Psoas muscle (tissue), 7 donors: ENCODE measurements at regions not wholly inside any gene's neighbourhood (a gene's known extent, or its start where the extent isn't known, plus 50 kb on each side); places are given as distances from the start of the nearest gene placed in this dataset.

Source experiments
- ATAC-seq, 4 donors: fragments of 200-7000 bp; cut with Tn5 transposase; one replicate each; pipeline ENCODE4 v1.9.1; 2020; ENCODE audit warnings: moderate library complexity in 3 of 4, mild to moderate bottlenecking in 2 of 4
- DNase-seq, 2 donors: peaks; one replicate each; pipeline ENCODE4 v3.0.0-alpha.2; 2020
- H3K27ac ChIP-seq: fragments of 200-600 bp; one replicate; pipeline ENCODE4 v1.8.0; 2022
- H3K27me3 ChIP-seq, 3 donors: fragments of 200-600 bp in 1 of 3; one replicate each; pipeline versions ENCODE4 v1.6.1 to v1.8.0; 2013 to 2022; ENCODE audit warnings: low read length in 2 of 3, mild to moderate bottlenecking in 2 of 3, moderate library complexity in 1 of 3; ENCODE audit not compliant: insufficient read depth in 3 of 3
- H3K36me3 ChIP-seq, 2 donors: fragments of 200-600 bp in 1 of 2; one replicate each; pipeline versions ENCODE4 v1.6.1 to v1.8.0; 2013 to 2022; ENCODE audit warnings: low read depth in 1 of 2, mild to moderate bottlenecking in 1 of 2, moderate library complexity in 1 of 2; ENCODE audit not compliant: insufficient read depth in 1 of 2
- H3K4me1 ChIP-seq: fragments of 200-600 bp; one replicate; pipeline ENCODE4 v1.8.0; 2022
- H3K4me3 ChIP-seq: fragments of 200-600 bp; one replicate; pipeline ENCODE4 v1.8.0; 2022; ENCODE audit warnings: mild to moderate bottlenecking
- H3K9me3 ChIP-seq: fragments of 200-600 bp; one replicate; pipeline ENCODE4 v1.8.0; 2022
- WGBS, 3 donors: extraction: QIAGEN DNeasy Blood & Tissue Kit; methylation state at CpG; one replicate each; pipeline versions ENCODE4 v1.1.6 to v1.1.7; 2013; 5-methylcytosine and 5-hydroxymethylcytosine counted together
- intact Hi-C, 2 donors: fragments of 100-400 bp; cut with DNase I; formaldehyde crosslinking; loops; one replicate each; pipeline versions ENCODE4 v1.11.0 to v1.14.2; 2022
- TF ChIP-seq, protein P1 (sequence below): fragments of 200-600 bp; IDR thresholded peaks from one replicate; pipeline ENCODE4 v1.8.0; 2022; ENCODE audit warnings: antibody characterized with exemption
- donor health status: healthy with polysubstance abuse.
- donor health status: DM: no; HTN: no; CAD: no; lungs with moderate emphysema.
- donor health status: Bipolar disorder and iron deficiency.
- donor health status: healthy.
- donor health status: DM: yes; HTN: yes; CAD: no.
- donor health status: DM: no; HTN: no; CAD: no.
- donor health status: DM: yes; HTN: yes; CAD: no.

DNA sequence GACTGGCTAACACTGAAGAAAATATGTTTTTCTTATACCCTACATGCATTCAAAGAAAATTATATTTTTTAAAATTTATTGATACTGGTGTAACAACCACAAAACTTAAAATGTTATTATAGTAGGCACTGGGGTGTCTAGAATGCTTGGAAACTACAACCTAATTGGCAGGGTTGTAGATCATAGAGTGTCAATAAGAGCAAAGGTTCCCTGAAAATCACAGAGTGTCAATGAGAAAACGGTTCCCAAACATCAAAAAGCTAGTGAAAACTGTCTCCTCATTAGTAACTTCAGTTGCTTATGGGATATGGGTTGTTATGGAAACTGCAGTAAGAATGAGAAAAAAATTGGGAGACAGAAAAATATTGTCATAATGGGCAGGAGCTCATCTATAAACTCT, 214.4 kb upstream of the CCNG1 start:
- Histone ChIP-seq H3K36me3 (no peaks in the 10 kb centered on the region), H3K27ac (no peak overlapping the region), H3K4me3 (no peak overlapping the region), H3K4me1 (no peaks in the 10 kb centered on the region), H3K27me3 (no peaks in the 10 kb centered on the region), H3K9me3 (no peaks in the 10 kb centered on the region)
- 48 to 55% (median 51%) methylated on average over 1 of the region's 1 CpG for WGBS, 3 donors
- no peak for ATAC-seq
- intact Hi-C loops = no loop called here
- TF ChIP-seq, protein P1, sequence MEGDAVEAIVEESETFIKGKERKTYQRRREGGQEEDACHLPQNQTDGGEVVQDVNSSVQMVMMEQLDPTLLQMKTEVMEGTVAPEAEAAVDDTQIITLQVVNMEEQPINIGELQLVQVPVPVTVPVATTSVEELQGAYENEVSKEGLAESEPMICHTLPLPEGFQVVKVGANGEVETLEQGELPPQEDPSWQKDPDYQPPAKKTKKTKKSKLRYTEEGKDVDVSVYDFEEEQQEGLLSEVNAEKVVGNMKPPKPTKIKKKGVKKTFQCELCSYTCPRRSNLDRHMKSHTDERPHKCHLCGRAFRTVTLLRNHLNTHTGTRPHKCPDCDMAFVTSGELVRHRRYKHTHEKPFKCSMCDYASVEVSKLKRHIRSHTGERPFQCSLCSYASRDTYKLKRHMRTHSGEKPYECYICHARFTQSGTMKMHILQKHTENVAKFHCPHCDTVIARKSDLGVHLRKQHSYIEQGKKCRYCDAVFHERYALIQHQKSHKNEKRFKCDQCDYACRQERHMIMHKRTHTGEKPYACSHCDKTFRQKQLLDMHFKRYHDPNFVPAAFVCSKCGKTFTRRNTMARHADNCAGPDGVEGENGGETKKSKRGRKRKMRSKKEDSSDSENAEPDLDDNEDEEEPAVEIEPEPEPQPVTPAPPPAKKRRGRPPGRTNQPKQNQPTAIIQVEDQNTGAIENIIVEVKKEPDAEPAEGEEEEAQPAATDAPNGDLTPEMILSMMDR = no peak
- DNase-seq = no peak

DNA sequence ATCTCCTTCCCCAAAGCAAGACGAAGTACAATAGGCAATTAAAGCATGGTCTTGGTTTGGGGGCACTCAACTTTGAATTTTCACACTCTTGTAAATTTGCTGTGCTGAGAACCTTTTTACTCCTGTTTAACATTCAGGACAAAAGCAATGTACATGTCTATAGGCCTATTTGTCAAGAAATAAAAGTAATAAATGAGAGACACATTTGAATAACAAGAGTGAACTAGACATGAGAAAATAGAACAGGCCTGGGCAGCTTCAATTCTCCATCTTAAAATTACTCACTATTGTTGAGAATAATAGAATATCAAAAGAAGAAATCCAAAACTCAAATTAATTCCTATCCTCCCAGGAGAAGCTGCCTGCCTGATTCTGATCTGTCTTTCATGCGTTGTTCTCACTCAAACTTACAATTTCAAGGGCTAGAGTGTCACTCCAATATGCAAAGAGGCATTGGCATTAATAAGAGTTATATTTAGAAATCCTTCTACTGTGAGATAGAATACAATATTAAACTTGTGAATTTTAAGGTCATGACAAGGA, 192.9 kb upstream of the CCNG1 start:
- H3K4me3 ChIP-seq = no peak overlapping the region
- intact Hi-C loops = no loop called here
- H3K27ac ChIP-seq = no peak overlapping the region
- no peak for ATAC-seq
- H3K9me3 ChIP-seq = no peaks in the 10 kb centered on the region
- WGBS, 3 donors = 65 to 75% (median 72%) methylated on average over 2 of the region's 2 CpGs
- no peaks in the 10 kb centered on the region for H3K4me1 ChIP-seq
- TF ChIP-seq, protein P1 = no peak
- no peak for DNase-seq
- no peaks in the 10 kb centered on the region for H3K36me3 ChIP-seq
- no peaks in the 10 kb centered on the region for H3K27me3 ChIP-seq

DNA sequence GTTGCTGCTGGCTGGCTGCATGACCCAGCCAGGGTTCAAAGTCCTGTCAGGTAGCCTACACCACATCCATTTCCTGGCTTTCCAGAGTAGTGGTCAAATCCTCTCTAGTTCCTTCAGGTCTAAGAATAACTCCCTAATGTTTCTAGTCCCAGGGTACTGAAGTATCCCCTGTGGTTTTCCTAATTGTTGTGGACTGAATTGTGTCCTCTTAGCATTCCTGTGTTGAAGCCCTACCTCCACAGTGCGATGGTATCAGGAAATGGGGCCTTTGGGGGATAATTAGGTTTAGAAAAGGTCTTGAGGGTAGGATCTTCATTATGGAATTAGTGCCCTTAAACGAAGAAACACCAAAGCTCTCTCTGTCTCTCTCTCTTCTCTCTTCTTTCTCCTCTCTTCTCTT, 191.8 kb upstream of the CCNG1 start:
- Histone ChIP-seq H3K27ac (no peak overlapping the region), H3K27me3 (no peaks in the 10 kb centered on the region), H3K4me3 (no peak overlapping the region), H3K4me1 (no peaks in the 10 kb centered on the region), H3K36me3 (no peaks in the 10 kb centered on the region), H3K9me3 (no peaks in the 10 kb centered on the region)
- ATAC-seq = no peak
- WGBS, 3 donors = 33 to 55% (median 43%) methylated on average over 2 of the region's 2 CpGs
- intact Hi-C loops = no loop called here
- DNase-seq = no peak
- TF ChIP-seq, protein P1 = no peak

DNA sequence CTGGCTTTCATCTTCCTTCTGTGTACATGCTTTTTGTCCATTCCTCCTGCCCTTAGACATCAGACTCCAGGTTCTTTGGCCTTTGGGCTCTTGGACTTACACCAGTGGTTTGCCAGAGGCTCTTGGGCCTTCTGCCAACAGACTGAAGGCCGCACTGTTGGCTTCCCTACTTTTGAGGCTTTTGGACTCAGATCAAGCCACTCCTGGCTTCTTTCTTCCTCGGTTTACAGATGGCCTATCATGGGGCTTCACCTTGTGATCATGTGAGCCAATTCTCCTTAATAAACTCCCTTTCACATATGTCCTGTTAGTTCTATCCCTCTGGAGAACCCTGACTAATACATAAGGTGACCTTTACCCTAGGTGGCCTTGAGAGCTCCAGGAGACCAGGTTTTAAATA, 189.1 kb upstream of the CCNG1 start:
- ATAC-seq = no peak
- intact Hi-C loops = no loop called here
- TF ChIP-seq, protein P1 = no peak
- no peaks in the 10 kb centered on the region for H3K9me3 ChIP-seq
- H3K4me3 ChIP-seq = no peak overlapping the region
- DNase-seq = no peak
- no peak overlapping the region for H3K27ac ChIP-seq
- no peaks in the 10 kb centered on the region for H3K36me3 ChIP-seq
- WGBS, 3 donors = 44 to 51% (median 46%) methylated on average over 2 of the region's 2 CpGs
- no peaks in the 10 kb centered on the region for H3K27me3 ChIP-seq
- H3K4me1 ChIP-seq = no peaks in the 10 kb centered on the region

DNA sequence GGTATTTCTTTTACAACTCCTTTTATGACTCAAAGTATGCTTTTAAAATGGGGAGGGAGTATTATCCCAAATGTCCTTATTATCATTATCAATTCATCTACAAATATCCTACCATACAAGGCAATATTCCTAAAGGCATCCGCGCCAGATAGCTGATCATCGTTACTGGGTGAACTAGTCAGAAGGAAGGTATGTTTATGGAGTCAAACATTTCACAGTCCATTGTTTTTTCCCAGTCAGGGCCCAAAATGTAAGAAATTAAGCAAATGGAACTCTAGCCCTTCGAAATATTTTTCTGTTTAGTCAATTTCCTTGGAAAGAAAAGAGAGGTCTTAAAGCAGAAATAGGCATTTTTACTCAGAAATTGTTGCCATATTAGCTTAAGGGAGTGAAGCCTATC, 188.5 kb upstream of the CCNG1 start:
- TF ChIP-seq, protein P1 = no peak
- WGBS, 3 donors = 82 to 86% (median 82%) methylated on average over 4 of the region's 4 CpGs
- Histone ChIP-seq H3K4me1 (no peaks in the 10 kb centered on the region), H3K27me3 (no peaks in the 10 kb centered on the region), H3K27ac (no peak overlapping the region), H3K4me3 (no peak overlapping the region), H3K36me3 (no peaks in the 10 kb centered on the region), H3K9me3 (no peaks in the 10 kb centered on the region)
- intact Hi-C loops = no loop called here
- DNase-seq (no peak), ATAC-seq (no peak)
